ENCODE measurements at regions not wholly inside any gene's neighbourhood (a gene's known extent, or its start where the extent isn't known, plus 50 kb on each side); places are given as distances from the start of the nearest gene placed in this dataset.

GRCh38 chr17:77906377-77906871 is 52.1 kb upstream of the TNRC6C start:
- H3K27me3 Mint-ChIP-seq, result peaks cover 11% of the 10 kb centered on the region
- no peaks in the 10 kb centered on the region for H3K9me3 Mint-ChIP-seq
- H3K4me3 Mint-ChIP-seq, result no peak overlapping the region
- H3K36me3 Mint-ChIP-seq (ENCODE audit: low read depth), result no peaks in the 10 kb centered on the region
- H3K4me1 Mint-ChIP-seq (ENCODE audit: low read depth), result no peaks in the 10 kb centered on the region
- no peak overlapping the region for H3K27ac Mint-ChIP-seq

GRCh38 chr17:77907497-77908461 is 50.7 kb upstream of the TNRC6C start:
- H3K9me3 Mint-ChIP-seq, result no peaks in the 10 kb centered on the region
- peak overlapping the region; percentile 21 for H3K27ac Mint-ChIP-seq
- H3K27me3 Mint-ChIP-seq, result peaks cover 22% of the 10 kb centered on the region
- no peaks in the 10 kb centered on the region for H3K36me3 Mint-ChIP-seq (ENCODE audit: low read depth)
- no peaks in the 10 kb centered on the region for H3K4me1 Mint-ChIP-seq (ENCODE audit: low read depth)
- no peak overlapping the region for H3K4me3 Mint-ChIP-seq

- Mint-ChIP-seq H3K4me3 (no peak overlapping the region), H3K27ac (no peak overlapping the region), H3K9me3 (no peaks in the 10 kb centered on the region), H3K4me1 (ENCODE audit: low read depth) (no peaks in the 10 kb centered on the region), H3K36me3 (ENCODE audit: low read depth) (no peaks in the 10 kb centered on the region), H3K27me3 (peaks cover 22% of the 10 kb centered on the region)
Measured at GRCh38 chr17:77908501-77908900, 50.0 kb upstream of the TNRC6C start.

Measured in stimulated activated naive CD8-positive, alpha-beta T cell treated with anti-CD3 and anti-CD28 coated beads, Interleukin-15, Interleukin-2, amounts not matched to agents 100 ng/mL and 50 ng/mL, for 24 hours (primary cell).